Stimulated activated effector memory CD8-positive, alpha-beta T cell treated with anti-CD3 and anti-CD28 coated beads, Interleukin-12 subunit alpha, Interleukin-12 subunit beta, amount 100 ng/mL, for 72 hours (primary cell): ENCODE measurements at regions not wholly inside any gene's neighbourhood (a gene's known extent, or its start where the extent isn't known, plus 50 kb on each side); places are given as distances from the start of the nearest gene placed in this dataset.

Source experiments
- ATAC-seq: fragments of 150-1000 bp; cut with Tn5 transposase; 2 replicates; pipeline ENCODE4 v1.10.0; 2021
- DNase-seq, 2 donors: peaks; one replicate each; pipeline ENCODE4 v3.0.0; 2021 to 2022; ENCODE audit warnings: low spot score in 2 of 2
- H3K27ac Mint-ChIP-seq: one replicate; pipeline ENCODE4 v1.8.0; 2022; ENCODE audit warnings: mild to moderate bottlenecking, mixed read lengths
- H3K36me3 Mint-ChIP-seq: one replicate; pipeline ENCODE4 v1.8.0; 2022; ENCODE audit warnings: mild to moderate bottlenecking, mixed read lengths
- H3K4me1 Mint-ChIP-seq: one replicate; pipeline ENCODE4 v1.8.0; 2022; ENCODE audit warnings: mixed read lengths
- H3K4me3 Mint-ChIP-seq: one replicate; pipeline ENCODE4 v1.8.0; 2022; ENCODE audit warnings: mild to moderate bottlenecking, mixed read lengths
- H3K9me3 Mint-ChIP-seq: one replicate; pipeline ENCODE4 v1.8.0; 2022; ENCODE audit warnings: mixed read lengths

- ATAC-seq (no peak), DNase-seq (no peak)
- no peak overlapping the region for H3K4me3 Mint-ChIP-seq
- no peaks in the 10 kb centered on the region for H3K36me3 Mint-ChIP-seq
- no peaks in the 10 kb centered on the region for H3K4me1 Mint-ChIP-seq
- H3K27ac Mint-ChIP-seq: peak overlapping the region; percentile 51
- H3K9me3 Mint-ChIP-seq: no peaks in the 10 kb centered on the region
These were observed 1488.6 kb downstream of the BRD1 start for GRCh38 chr22:48338793-48339705.

GRCh38 chr22:48337957-48338792 is 1489.5 kb downstream of the BRD1 start:
- DNase-seq: no peak
- Mint-ChIP-seq H3K9me3 (no peaks in the 10 kb centered on the region), H3K4me1 (no peaks in the 10 kb centered on the region), H3K27ac (peak overlapping the region; percentile 51), H3K4me3 (no peak overlapping the region), H3K36me3 (no peaks in the 10 kb centered on the region)
- ATAC-seq: no peak

GRCh38 chr22:48336339-48337060 is 1491.2 kb downstream of the BRD1 start:
- no peak overlapping the region for H3K27ac Mint-ChIP-seq
- no peak for ATAC-seq

GRCh38 chr22:48335442-48336139 is 1492.1 kb downstream of the BRD1 start:
- no peak overlapping the region for H3K27ac Mint-ChIP-seq
- H3K4me3 Mint-ChIP-seq: no peak overlapping the region
- no peaks in the 10 kb centered on the region for H3K9me3 Mint-ChIP-seq
- ATAC-seq (no peak), DNase-seq (no peak)
- no peaks in the 10 kb centered on the region for H3K36me3 Mint-ChIP-seq
- no peaks in the 10 kb centered on the region for H3K4me1 Mint-ChIP-seq

More at GRCh38 chr22:48336339-48337060, 1491.2 kb downstream of the BRD1 start:
- Mint-ChIP-seq H3K4me3 (no peak overlapping the region), H3K4me1 (no peaks in the 10 kb centered on the region), H3K9me3 (no peaks in the 10 kb centered on the region), H3K36me3 (no peaks in the 10 kb centered on the region)
- no peak for DNase-seq

GRCh38 chr22:48334971-48335370 is 1492.7 kb downstream of the BRD1 start:
- ATAC-seq: no peak
- no peak for DNase-seq
- no peak overlapping the region for H3K27ac Mint-ChIP-seq
- H3K4me1 Mint-ChIP-seq: no peaks in the 10 kb centered on the region
- H3K36me3 Mint-ChIP-seq: no peaks in the 10 kb centered on the region
- no peak overlapping the region for H3K4me3 Mint-ChIP-seq
- no peaks in the 10 kb centered on the region for H3K9me3 Mint-ChIP-seq

GRCh38 chr22:48333816-48334735 is 1493.6 kb downstream of the BRD1 start:
- H3K27ac Mint-ChIP-seq: no peak overlapping the region
- H3K36me3 Mint-ChIP-seq: no peaks in the 10 kb centered on the region
- ATAC-seq (no peak), DNase-seq (no peak)
- H3K9me3 Mint-ChIP-seq: no peaks in the 10 kb centered on the region
- H3K4me3 Mint-ChIP-seq: no peak overlapping the region
- H3K4me1 Mint-ChIP-seq: no peaks in the 10 kb centered on the region

GRCh38 chr22:48333323-48333763 is 1494.3 kb downstream of the BRD1 start:
- ATAC-seq (no peak), DNase-seq (no peak)
- Mint-ChIP-seq H3K4me3 (no peak overlapping the region), H3K9me3 (no peaks in the 10 kb centered on the region), H3K27ac (no peak overlapping the region), H3K4me1 (no peaks in the 10 kb centered on the region), H3K36me3 (no peaks in the 10 kb centered on the region)

GRCh38 chr22:48332438-48333322 is 1495.0 kb downstream of the BRD1 start:
- H3K27ac Mint-ChIP-seq: no peak overlapping the region

GRCh38 chr22:48331691-48332220 is 1495.9 kb downstream of the BRD1 start:
- DNase-seq: no peak
- Mint-ChIP-seq H3K9me3 (no peaks in the 10 kb centered on the region), H3K36me3 (no peaks in the 10 kb centered on the region), H3K27ac (no peak overlapping the region), H3K4me1 (no peaks in the 10 kb centered on the region), H3K4me3 (no peak overlapping the region)
- ATAC-seq: no peak

More at GRCh38 chr22:48332438-48333322, 1495.0 kb downstream of the BRD1 start:
- no peak overlapping the region for H3K4me3 Mint-ChIP-seq
- no peaks in the 10 kb centered on the region for H3K4me1 Mint-ChIP-seq
- H3K9me3 Mint-ChIP-seq: no peaks in the 10 kb centered on the region
- H3K36me3 Mint-ChIP-seq: no peaks in the 10 kb centered on the region
- ATAC-seq: no peak
- DNase-seq: no peak

GRCh38 chr22:48331266-48331665 is 1496.4 kb downstream of the BRD1 start:
- ATAC-seq (no peak), DNase-seq (no peak)
- Mint-ChIP-seq H3K4me1 (no peaks in the 10 kb centered on the region), H3K9me3 (no peaks in the 10 kb centered on the region), H3K36me3 (no peaks in the 10 kb centered on the region), H3K4me3 (no peak overlapping the region), H3K27ac (no peak overlapping the region)

GRCh38 chr22:48327721-48328120 is 1500.0 kb downstream of the BRD1 start:
- DNase-seq: no peak
- Mint-ChIP-seq H3K9me3 (no peaks in the 10 kb centered on the region), H3K36me3 (no peaks in the 10 kb centered on the region), H3K27ac (no peak overlapping the region), H3K4me1 (no peaks in the 10 kb centered on the region), H3K4me3 (no peak overlapping the region)
- ATAC-seq: no peak

- Mint-ChIP-seq H3K27ac (no peak overlapping the region), H3K4me3 (no peak overlapping the region), H3K36me3 (no peaks in the 10 kb centered on the region), H3K4me1 (no peaks in the 10 kb centered on the region), H3K9me3 (no peaks in the 10 kb centered on the region)
- no peak for ATAC-seq
- no peak for DNase-seq
These were observed 1503.9 kb downstream of the BRD1 start for GRCh38 chr22:48323746-48324145.

- H3K27ac Mint-ChIP-seq: no peak overlapping the region
These were observed 1504.8 kb downstream of the BRD1 start for GRCh38 chr22:48322907-48323306.

More at GRCh38 chr22:48322907-48323306, 1504.8 kb downstream of the BRD1 start:
- no peaks in the 10 kb centered on the region for H3K4me1 Mint-ChIP-seq
- H3K36me3 Mint-ChIP-seq: no peaks in the 10 kb centered on the region
- ATAC-seq (no peak), DNase-seq (no peak)
- no peak overlapping the region for H3K4me3 Mint-ChIP-seq
- no peaks in the 10 kb centered on the region for H3K9me3 Mint-ChIP-seq
